HEK293 (cell line): ENCODE measurements at regions not wholly inside any gene's neighbourhood (a gene's known extent, or its start where the extent isn't known, plus 50 kb on each side); places are given as distances from the start of the nearest gene placed in this dataset.

ENCODE experiments used
- CTCF ChIA-PET: fragments of 350-600 bp; formaldehyde crosslinking; extraction: SDS; loops from one replicate; lab custom pipeline; 2021; ENCODE audit warnings: antibody characterized with exemption; lab: Yijun Ruan, JAX
- POLR2A ChIA-PET: fragments of 300-600 bp; formaldehyde crosslinking; extraction: SDS; loops from one replicate; lab custom pipeline; 2020; ENCODE audit warnings: antibody characterized with exemption, inconsistent platforms; lab: Yijun Ruan, JAX
- H3K27ac ChIP-seq: fragments of 200-500 bp; sonication (Bioruptor generic); 2 replicates; pipeline ENCODE4 v1.5.1; 2014; ENCODE audit warnings: low read depth, low read length, control low read depth, inconsistent platforms; ENCODE audit errors: extremely low read depth
- H3K36me3 ChIP-seq, 2 experiments: fragments of 200-500 bp in 1 of 2; sonication (Bioruptor generic) in 1 of 2; 1 replicate in 1 of 2; 2 replicates in 1 of 2; pipeline ENCODE4 v1.5.1; 2014 to 2017; ENCODE audit warnings: inconsistent platforms in 2 of 2, low read length in 2 of 2; ENCODE audit not compliant: control insufficient read depth in 2 of 2, insufficient read depth in 1 of 2
- H3K4me1 ChIP-seq: fragments of 200-500 bp; sonication (Bioruptor generic); 2 replicates; pipeline ENCODE4 v1.5.1; 2014; ENCODE audit warnings: mild to moderate bottlenecking, low read length, inconsistent platforms; ENCODE audit not compliant: control insufficient read depth, insufficient read depth
- H3K4me3 ChIP-seq: 2 replicates; pipeline ENCODE4 v1.5.1; 2011; ENCODE audit warnings: low read depth, mild to moderate bottlenecking, control low read depth, low read length, moderate library complexity
- H3K9me3 ChIP-seq: fragments of 200-500 bp; sonication (Bioruptor generic); 2 replicates; pipeline ENCODE4 v1.5.1; 2014; ENCODE audit warnings: low read depth, low read length, inconsistent platforms; ENCODE audit not compliant: control insufficient read depth, insufficient read depth
- CTCF ChIP-seq: fragments of 450-650 bp; formaldehyde crosslinking; IDR thresholded peaks from 2 replicates; pipeline ENCODE4 v1.5.1; 2016; ENCODE audit warnings: missing biosample characterization, missing genetic modification characterization
- ELK4 ChIP-seq: IDR thresholded peaks from 2 replicates; pipeline ENCODE4 v1.6.1; 2011; ENCODE audit warnings: mild to moderate bottlenecking, low read depth, low read length, borderline replicate concordance
- GFI1B ChIP-seq: fragments of 450-650 bp; formaldehyde crosslinking; IDR thresholded peaks from 2 replicates; pipeline ENCODE4 v1.5.1; 2016; ENCODE audit warnings: missing biosample characterization, missing genetic modification characterization
- KLF1 ChIP-seq: fragments of 450-650 bp; formaldehyde crosslinking; IDR thresholded peaks from 2 replicates; pipeline ENCODE4 v1.5.1; 2016; ENCODE audit warnings: missing biosample characterization, missing genetic modification characterization
- PRDM1 ChIP-seq: fragments of 450-650 bp; formaldehyde crosslinking; IDR thresholded peaks from 2 replicates; pipeline ENCODE4; 2016; ENCODE audit warnings: missing biosample characterization, missing genetic modification characterization
- PRDM4 ChIP-seq: fragments of 450-650 bp; formaldehyde crosslinking; IDR thresholded peaks from 2 replicates; pipeline ENCODE4 v1.5.1; 2017; ENCODE audit warnings: missing biosample characterization, missing genetic modification characterization
- ZBTB48 ChIP-seq: fragments of 450-650 bp; formaldehyde crosslinking; IDR thresholded peaks from 2 replicates; pipeline ENCODE4 v1.5.1; 2016; ENCODE audit warnings: missing biosample characterization, missing genetic modification characterization
- ZBTB7A ChIP-seq: fragments of 450-650 bp; formaldehyde crosslinking; IDR thresholded peaks from 2 replicates; pipeline ENCODE4 v1.5.1; 2016; ENCODE audit warnings: low read depth, missing biosample characterization, missing genetic modification characterization
- ZNF121 ChIP-seq: fragments of 450-650 bp; formaldehyde crosslinking; IDR thresholded peaks from 2 replicates; pipeline ENCODE4 v1.5.1; 2016; ENCODE audit warnings: missing biosample characterization, missing genetic modification characterization
- ZNF132 ChIP-seq: fragments of 450-650 bp; formaldehyde crosslinking; IDR thresholded peaks from 2 replicates; pipeline ENCODE4 v1.5.1; 2017; ENCODE audit warnings: missing biosample characterization, missing genetic modification characterization, borderline replicate concordance
- ZNF473 ChIP-seq: fragments of 450-650 bp; formaldehyde crosslinking; IDR thresholded peaks from 2 replicates; pipeline ENCODE4 v1.5.1; 2017; ENCODE audit warnings: missing biosample characterization, missing genetic modification characterization
- ZNF510 ChIP-seq: fragments of 450-650 bp; formaldehyde crosslinking; IDR thresholded peaks from 2 replicates; pipeline ENCODE4 v1.5.1; 2018; ENCODE audit warnings: mild to moderate bottlenecking, missing genetic modification characterization, missing biosample characterization; ENCODE audit not compliant: insufficient replicate concordance
- ZNF555 ChIP-seq: fragments of 450-650 bp; formaldehyde crosslinking; conservative IDR thresholded peaks from 2 replicates; pipeline ENCODE4 v1.5.1; 2017; ENCODE audit warnings: missing biosample characterization, mild to moderate bottlenecking, missing genetic modification characterization, inconsistent platforms
- ZNF560 ChIP-seq: fragments of 450-650 bp; formaldehyde crosslinking; IDR thresholded peaks from 2 replicates; pipeline ENCODE4 v1.5.1; 2017; ENCODE audit warnings: missing biosample characterization, missing genetic modification characterization, borderline replicate concordance
- ZNF600 ChIP-seq: fragments of 450-650 bp; formaldehyde crosslinking; IDR thresholded peaks from 2 replicates; pipeline ENCODE4 v1.5.1; 2016; ENCODE audit warnings: missing biosample characterization, missing genetic modification characterization
- ZNF623 ChIP-seq: fragments of 450-650 bp; formaldehyde crosslinking; IDR thresholded peaks from 2 replicates; pipeline ENCODE4 v1.5.1; 2016; ENCODE audit warnings: missing biosample characterization, missing genetic modification characterization
- ZNF768 ChIP-seq: fragments of 450-650 bp; formaldehyde crosslinking; IDR thresholded peaks from 2 replicates; pipeline ENCODE4 v1.5.1; 2018; ENCODE audit warnings: missing biosample characterization, mild to moderate bottlenecking, missing genetic modification characterization
- TF ChIP-seq, protein P1 (sequence below): fragments of 450-650 bp; formaldehyde crosslinking; IDR thresholded peaks from 2 replicates; pipeline ENCODE4 v1.5.1; 2016; ENCODE audit warnings: missing biosample characterization, missing genetic modification characterization, borderline replicate concordance
- TF ChIP-seq, protein P2 (sequence below): fragments of 450-650 bp; formaldehyde crosslinking; IDR thresholded peaks from 2 replicates; pipeline ENCODE4 v1.5.1; 2017; ENCODE audit warnings: missing biosample characterization, missing genetic modification characterization
- TF ChIP-seq, protein P3 (sequence below): fragments of 450-650 bp; formaldehyde crosslinking; IDR thresholded peaks from 2 replicates; pipeline ENCODE4 v1.5.1; 2016; ENCODE audit warnings: missing biosample characterization, missing genetic modification characterization

- Histone ChIP-seq H3K4me1 (no peaks in the 10 kb centered on the region), H3K4me3 (no peak overlapping the region), H3K36me3 (no peaks in the 10 kb centered on the region), H3K9me3 (no peaks in the 10 kb centered on the region), H3K27ac (no peak overlapping the region)
- CTCF ChIA-PET = interaction anchor here (0.7 kb wide), 1 partner anchor 185 kb away, joined by 3 read pairs; no protein-coding TSS in a partner anchor
- POLR2A ChIA-PET = no interaction called here
- TF ChIP-seq, protein P1, sequence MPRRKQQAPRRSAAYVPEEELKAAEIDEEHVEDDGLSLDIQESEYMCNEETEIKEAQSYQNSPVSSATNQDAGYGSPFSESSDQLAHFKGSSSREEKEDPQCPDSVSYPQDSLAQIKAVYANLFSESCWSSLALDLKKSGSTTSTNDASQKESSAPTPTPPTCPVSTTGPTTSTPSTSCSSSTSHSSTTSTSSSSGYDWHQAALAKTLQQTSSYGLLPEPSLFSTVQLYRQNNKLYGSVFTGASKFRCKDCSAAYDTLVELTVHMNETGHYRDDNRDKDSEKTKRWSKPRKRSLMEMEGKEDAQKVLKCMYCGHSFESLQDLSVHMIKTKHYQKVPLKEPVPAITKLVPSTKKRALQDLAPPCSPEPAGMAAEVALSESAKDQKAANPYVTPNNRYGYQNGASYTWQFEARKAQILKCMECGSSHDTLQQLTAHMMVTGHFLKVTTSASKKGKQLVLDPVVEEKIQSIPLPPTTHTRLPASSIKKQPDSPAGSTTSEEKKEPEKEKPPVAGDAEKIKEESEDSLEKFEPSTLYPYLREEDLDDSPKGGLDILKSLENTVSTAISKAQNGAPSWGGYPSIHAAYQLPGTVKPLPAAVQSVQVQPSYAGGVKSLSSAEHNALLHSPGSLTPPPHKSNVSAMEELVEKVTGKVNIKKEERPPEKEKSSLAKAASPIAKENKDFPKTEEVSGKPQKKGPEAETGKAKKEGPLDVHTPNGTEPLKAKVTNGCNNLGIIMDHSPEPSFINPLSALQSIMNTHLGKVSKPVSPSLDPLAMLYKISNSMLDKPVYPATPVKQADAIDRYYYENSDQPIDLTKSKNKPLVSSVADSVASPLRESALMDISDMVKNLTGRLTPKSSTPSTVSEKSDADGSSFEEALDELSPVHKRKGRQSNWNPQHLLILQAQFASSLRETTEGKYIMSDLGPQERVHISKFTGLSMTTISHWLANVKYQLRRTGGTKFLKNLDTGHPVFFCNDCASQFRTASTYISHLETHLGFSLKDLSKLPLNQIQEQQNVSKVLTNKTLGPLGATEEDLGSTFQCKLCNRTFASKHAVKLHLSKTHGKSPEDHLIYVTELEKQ = no peak
- TF ChIP-seq CTCF (tag by site-specific recombination) (no peak), ELK4 (no peak), PRDM4 (tag by site-specific recombination) (no peak), GFI1B (tag by site-specific recombination) (no peak), ZBTB7A (tag by site-specific recombination) (no peak), ZNF473 (no peak), ZNF132 (tag by site-specific recombination) (no peak), ZNF768 (no peak), ZBTB48 (tag by site-specific recombination) (no peak), ZNF510 (tag by site-specific recombination) (no peak), ZNF121 (no peak), KLF1 (tag by site-specific recombination) (no peak), PRDM1 (tag by site-specific recombination) (no peak), ZNF623 (tag by site-specific recombination) (no peak), ZNF555 (tag by site-specific recombination) (no peak), ZNF560 (tag by site-specific recombination) (no peak), ZNF600 (no peak)
- TF ChIP-seq, protein P2, sequence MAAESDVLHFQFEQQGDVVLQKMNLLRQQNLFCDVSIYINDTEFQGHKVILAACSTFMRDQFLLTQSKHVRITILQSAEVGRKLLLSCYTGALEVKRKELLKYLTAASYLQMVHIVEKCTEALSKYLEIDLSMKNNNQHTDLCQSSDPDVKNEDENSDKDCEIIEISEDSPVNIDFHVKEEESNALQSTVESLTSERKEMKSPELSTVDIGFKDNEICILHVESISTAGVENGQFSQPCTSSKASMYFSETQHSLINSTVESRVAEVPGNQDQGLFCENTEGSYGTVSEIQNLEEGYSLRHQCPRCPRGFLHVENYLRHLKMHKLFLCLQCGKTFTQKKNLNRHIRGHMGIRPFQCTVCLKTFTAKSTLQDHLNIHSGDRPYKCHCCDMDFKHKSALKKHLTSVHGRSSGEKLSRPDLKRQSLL (tag by site-specific recombination) = no peak
- TF ChIP-seq, protein P3, sequence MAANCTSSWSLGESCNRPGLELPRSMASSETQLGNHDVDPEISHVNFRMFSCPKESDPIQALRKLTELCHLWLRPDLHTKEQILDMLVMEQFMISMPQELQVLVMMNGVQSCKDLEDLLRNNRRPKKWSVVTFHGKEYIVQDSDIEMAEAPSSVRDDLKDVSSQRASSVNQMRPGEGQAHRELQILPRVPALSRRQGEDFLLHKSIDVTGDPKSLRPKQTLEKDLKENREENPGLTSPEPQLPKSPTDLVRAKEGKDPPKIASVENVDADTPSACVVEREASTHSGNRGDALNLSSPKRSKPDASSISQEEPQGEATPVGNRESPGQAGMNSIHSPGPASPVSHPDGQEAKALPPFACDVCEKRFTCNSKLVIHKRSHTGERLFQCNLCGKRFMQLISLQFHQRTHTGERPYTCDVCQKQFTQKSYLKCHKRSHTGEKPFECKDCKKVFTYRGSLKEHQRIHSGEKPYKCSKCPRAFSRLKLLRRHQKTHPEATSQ (tag by site-specific recombination) = no peak
These were observed 80.6 kb upstream of the TBX20 start for GRCh38 chr7:35334506-35334905.
